Mesenchymal stem cell (in vitro differentiated cells and primary cell): ENCODE measurements at regions not wholly inside any gene's neighbourhood (a gene's known extent, or its start where the extent isn't known, plus 50 kb on each side); places are given as distances from the start of the nearest gene placed in this dataset.
A peak's percentile ranks its signal among the peaks of the same experiment; 100 is the strongest.

Experiments
- DNase-seq: peaks from one replicate; pipeline ENCODE4 v3.0.0-alpha.2; 2013
- H2AFZ ChIP-seq: one replicate; pipeline ENCODE4 v1.6.1; 2013; ENCODE audit warnings: low read depth, mild to moderate bottlenecking, control low read depth, inconsistent platforms, low read length, moderate library complexity
- H2AK5ac ChIP-seq: 2 replicates; pipeline ENCODE4 v1.6.1; 2013; ENCODE audit warnings: low read length, moderate library complexity, mild to moderate bottlenecking, inconsistent platforms; ENCODE audit not compliant: severe bottlenecking
- H2BK120ac ChIP-seq: one replicate; pipeline ENCODE4 v1.6.1; 2013; ENCODE audit warnings: low read depth, mild to moderate bottlenecking, inconsistent platforms, low read length, moderate library complexity
- H2BK12ac ChIP-seq, 2 experiments: one replicate each; pipeline ENCODE4 v1.6.1; 2013; ENCODE audit warnings: inconsistent platforms in 2 of 2, low read length in 2 of 2, mild to moderate bottlenecking in 2 of 2, moderate library complexity in 2 of 2, control low read depth in 1 of 2
- H2BK15ac ChIP-seq: one replicate; pipeline ENCODE4 v1.6.1; 2013; ENCODE audit warnings: mild to moderate bottlenecking, low read depth, inconsistent platforms; ENCODE audit not compliant: poor library complexity, severe bottlenecking
- H2BK5ac ChIP-seq: 2 replicates; pipeline ENCODE4 v1.6.1; 2013; ENCODE audit warnings: low read depth, mild to moderate bottlenecking, low read length, control low read depth, inconsistent platforms; ENCODE audit not compliant: poor library complexity, severe bottlenecking
- H3K14ac ChIP-seq, 2 experiments: one replicate each; pipeline ENCODE4 v1.6.1; 2013; ENCODE audit warnings: inconsistent platforms in 2 of 2, low read length in 2 of 2, control low read depth in 1 of 2, mild to moderate bottlenecking in 1 of 2, moderate library complexity in 1 of 2
- H3K18ac ChIP-seq, 2 experiments: one replicate each; pipeline ENCODE4 v1.6.1; 2013; ENCODE audit warnings: inconsistent platforms in 2 of 2, low read length in 2 of 2, control low read depth in 1 of 2, low read depth in 1 of 2, mild to moderate bottlenecking in 1 of 2
- H3K23ac ChIP-seq, 2 experiments: one replicate each; pipeline ENCODE4 v1.6.1; 2013; ENCODE audit warnings: inconsistent platforms in 2 of 2, low read length in 2 of 2, mild to moderate bottlenecking in 2 of 2, moderate library complexity in 2 of 2, control low read depth in 1 of 2
- H3K27ac ChIP-seq: 2 replicates; pipeline ENCODE4 v1.5.1; 2013; ENCODE audit warnings: mild to moderate bottlenecking, moderate library complexity, low read length, control low read depth, inconsistent platforms; ENCODE audit not compliant: poor library complexity, severe bottlenecking
- H3K27me3 ChIP-seq, 2 experiments: 2 replicates each; pipeline versions ENCODE4 v1.6.1 to v1.7.0; 2013; ENCODE audit warnings: low read length in 2 of 2, mild to moderate bottlenecking in 2 of 2, moderate library complexity in 2 of 2, control low read depth in 1 of 2, inconsistent platforms in 1 of 2; ENCODE audit not compliant: control insufficient read depth in 1 of 2, insufficient read depth in 1 of 2
- H3K36me3 ChIP-seq, 2 experiments: 2 replicates each; pipeline versions ENCODE4 v1.6.1 to v1.7.0; 2013; ENCODE audit warnings: low read length in 2 of 2, control low read depth in 1 of 2, inconsistent platforms in 1 of 2, low read depth in 1 of 2, mild to moderate bottlenecking in 1 of 2; ENCODE audit not compliant: insufficient read depth in 2 of 2, control insufficient read depth in 1 of 2
- H3K4ac ChIP-seq, 2 experiments: one replicate each; pipeline ENCODE4 v1.6.1; 2013; ENCODE audit warnings: inconsistent platforms in 2 of 2, low read length in 2 of 2, mild to moderate bottlenecking in 2 of 2, moderate library complexity in 2 of 2, control low read depth in 1 of 2, low read depth in 1 of 2
- H3K4me1 ChIP-seq: 2 replicates; pipeline ENCODE4 v1.6.1; 2013; ENCODE audit warnings: low read depth, low read length, control low read depth; ENCODE audit not compliant: control insufficient read depth, insufficient read depth
- H3K4me2 ChIP-seq: 2 replicates; pipeline ENCODE4 v1.6.1; 2013; ENCODE audit warnings: low read length, mild to moderate bottlenecking, inconsistent platforms; ENCODE audit not compliant: poor library complexity, severe bottlenecking
- H3K4me3 ChIP-seq, 2 experiments: 2 replicates each; pipeline versions ENCODE4 v1.5.1 to v1.7.0; 2013; ENCODE audit warnings: low read length in 2 of 2, mild to moderate bottlenecking in 2 of 2, control low read depth in 1 of 2, low read depth in 1 of 2; ENCODE audit not compliant: insufficient read depth in 1 of 2
- H3K79me1 ChIP-seq: replicated peaks from 2 replicates; pipeline ENCODE4 v1.6.1; 2013; ENCODE audit warnings: mild to moderate bottlenecking, control low read depth, low read length, inconsistent platforms; ENCODE audit not compliant: poor library complexity, severe bottlenecking
- H3K9ac ChIP-seq: 2 replicates; pipeline ENCODE4 v1.7.0; 2013; ENCODE audit warnings: mild to moderate bottlenecking, low read length, moderate library complexity
- H3K9me3 ChIP-seq: 2 replicates; pipeline ENCODE4 v1.7.0; 2013; ENCODE audit warnings: mild to moderate bottlenecking, low read length; ENCODE audit not compliant: control insufficient read depth
- H4K8ac ChIP-seq: one replicate; pipeline ENCODE4 v1.6.1; 2013; ENCODE audit warnings: inconsistent platforms, mild to moderate bottlenecking, low read length, moderate library complexity
- H4K91ac ChIP-seq: one replicate; pipeline ENCODE4 v1.6.1; 2013; ENCODE audit warnings: mild to moderate bottlenecking, low read length, inconsistent platforms
- WGBS: methylation state at CpG from one replicate; pipeline ENCODE4 v1.1.7; 2013; ENCODE audit warnings: mixed read lengths; 5-methylcytosine and 5-hydroxymethylcytosine counted together

GRCh38 chr1:203420263-203420662, 55.3 kb upstream of the PRELP start:
- H2BK120ac ChIP-seq: no peak overlapping the region
- H4K8ac ChIP-seq: no peak overlapping the region
- H3K27me3 ChIP-seq: peaks cover 5 to 24% of the 10 kb centered on the region in 2 experiments
- 72% methylated on average over 1 of the region's 1 CpG for WGBS
- no peak for DNase-seq
- no peaks in the 10 kb centered on the region for H3K79me1 ChIP-seq
- no peak overlapping the region for H3K18ac ChIP-seq
- no peak overlapping the region for H3K4ac ChIP-seq
- H3K27ac ChIP-seq: no peak overlapping the region
- H3K9me3 ChIP-seq: no peaks in the 10 kb centered on the region
- no peak overlapping the region for H3K23ac ChIP-seq
- H2AK5ac ChIP-seq: no peak overlapping the region
- no peak overlapping the region for H3K14ac ChIP-seq
- no peak overlapping the region for H2BK15ac ChIP-seq
- H2BK12ac ChIP-seq: peak overlapping the region in 1 of 2 experiments; percentile 86
- no peak overlapping the region for H3K9ac ChIP-seq
- no peak overlapping the region for H4K91ac ChIP-seq
- no peak overlapping the region for H2AFZ ChIP-seq
- no peak overlapping the region for H3K4me3 ChIP-seq
- H2BK5ac ChIP-seq: no peak overlapping the region
- H3K4me2 ChIP-seq: no peak overlapping the region
- no peaks in the 10 kb centered on the region for H3K4me1 ChIP-seq
- H3K36me3 ChIP-seq: no peaks in the 10 kb centered on the region

- no peak overlapping the region for H2BK120ac ChIP-seq
- no peak overlapping the region for H2AK5ac ChIP-seq
- no peak overlapping the region for H4K91ac ChIP-seq
- no peaks in the 10 kb centered on the region for H3K9me3 ChIP-seq
- H3K79me1 ChIP-seq: no peaks in the 10 kb centered on the region
- no peak for DNase-seq
- H3K27me3 ChIP-seq: peaks cover 5 to 32% of the 10 kb centered on the region in 2 experiments
- no peaks in the 10 kb centered on the region for H3K4me1 ChIP-seq
- no peak overlapping the region for H3K4me3 ChIP-seq
- H3K9ac ChIP-seq: no peak overlapping the region
- H3K18ac ChIP-seq: peak overlapping the region in 1 of 2 experiments; percentile 28
- H2BK12ac ChIP-seq: no peak overlapping the region
- no peak overlapping the region for H3K4me2 ChIP-seq
- H3K36me3 ChIP-seq: no peaks in the 10 kb centered on the region
- no peak overlapping the region for H4K8ac ChIP-seq
- no peak overlapping the region for H2AFZ ChIP-seq
- no peak overlapping the region for H3K14ac ChIP-seq
- H3K27ac ChIP-seq: no peak overlapping the region
- H2BK15ac ChIP-seq: no peak overlapping the region
- H2BK5ac ChIP-seq: no peak overlapping the region
- no peak overlapping the region for H3K4ac ChIP-seq
- H3K23ac ChIP-seq: no peak overlapping the region
Measured at GRCh38 chr1:203421246-203421645, 54.4 kb upstream of the PRELP start.

- Histone ChIP-seq H2BK120ac (no peak overlapping the region), H3K23ac (no peak overlapping the region), H3K27ac (no peak overlapping the region), H3K4me2 (no peak overlapping the region), H4K91ac (no peak overlapping the region), H3K4me3 (no peak overlapping the region), H3K79me1 (no peaks in the 10 kb centered on the region), H3K9ac (no peak overlapping the region), H2BK12ac (peak overlapping the region in 1 of 2 experiments; percentile 21), H2BK15ac (no peak overlapping the region), H2BK5ac (no peak overlapping the region), H2AFZ (no peak overlapping the region), H2AK5ac (no peak overlapping the region), H3K36me3 (no peaks in the 10 kb centered on the region), H3K14ac (no peak overlapping the region), H3K4ac (peak overlapping the region in 1 of 2 experiments; percentile 17), H3K4me1 (no peaks in the 10 kb centered on the region), H3K9me3 (no peaks in the 10 kb centered on the region), H3K27me3 (peaks cover 9 to 41% of the 10 kb centered on the region in 2 experiments), H3K18ac (peak overlapping the region; percentile 11 to 24), H4K8ac (peak overlapping the region; percentile 53)
- DNase-seq: no peak
- WGBS: 84% methylated on average over 6 of the region's 6 CpGs
Measured at GRCh38 chr1:203422116-203422515, 53.5 kb upstream of the PRELP start.

- no peak overlapping the region for H3K9ac ChIP-seq
- H3K4me2 ChIP-seq: no peak overlapping the region
- no peak overlapping the region for H2BK5ac ChIP-seq
- peak overlapping the region in 1 of 2 experiments; percentile 50 for H3K18ac ChIP-seq
- no peak overlapping the region for H4K8ac ChIP-seq
- no peak overlapping the region for H3K27ac ChIP-seq
- no peaks in the 10 kb centered on the region for H3K79me1 ChIP-seq
- peaks cover 15 to 46% of the 10 kb centered on the region in 2 experiments for H3K27me3 ChIP-seq
- H3K4me3 ChIP-seq: no peak overlapping the region
- H2AK5ac ChIP-seq: no peak overlapping the region
- H3K4me1 ChIP-seq: no peaks in the 10 kb centered on the region
- DNase-seq: no peak
- H3K9me3 ChIP-seq: no peaks in the 10 kb centered on the region
- H4K91ac ChIP-seq: no peak overlapping the region
- peak overlapping the region; percentile 28 to 58 for H2BK12ac ChIP-seq
- no peak overlapping the region for H2BK120ac ChIP-seq
- H3K14ac ChIP-seq: no peak overlapping the region
- H2AFZ ChIP-seq: no peak overlapping the region
- WGBS: 84% methylated on average over 1 of the region's 2 CpGs
- H3K23ac ChIP-seq: no peak overlapping the region
- H3K36me3 ChIP-seq: no peaks in the 10 kb centered on the region
- no peak overlapping the region for H3K4ac ChIP-seq
- no peak overlapping the region for H2BK15ac ChIP-seq
Measured at GRCh38 chr1:203422656-203423055, 53.0 kb upstream of the PRELP start.
